Fibroblast of villous mesenchyme (primary cell): ENCODE measurements at regions not wholly inside any gene's neighbourhood (a gene's known extent, or its start where the extent isn't known, plus 50 kb on each side); places are given as distances from the start of the nearest gene placed in this dataset.

Source experiments
- DNase-seq: peaks from one replicate; pipeline ENCODE4 v3.0.0-alpha.2; 2010; ENCODE audit warnings: low read depth
- H3K4me3 ChIP-seq: 2 replicates; pipeline ENCODE4 v1.5.1; 2011; ENCODE audit warnings: low read depth, mild to moderate bottlenecking, low read length
- TF ChIP-seq, protein P1 (sequence below): IDR thresholded peaks from 2 replicates; pipeline ENCODE4 v1.5.1; 2012; ENCODE audit warnings: low read depth, mild to moderate bottlenecking, low read length; ENCODE audit not compliant: insufficient read depth

DNA sequence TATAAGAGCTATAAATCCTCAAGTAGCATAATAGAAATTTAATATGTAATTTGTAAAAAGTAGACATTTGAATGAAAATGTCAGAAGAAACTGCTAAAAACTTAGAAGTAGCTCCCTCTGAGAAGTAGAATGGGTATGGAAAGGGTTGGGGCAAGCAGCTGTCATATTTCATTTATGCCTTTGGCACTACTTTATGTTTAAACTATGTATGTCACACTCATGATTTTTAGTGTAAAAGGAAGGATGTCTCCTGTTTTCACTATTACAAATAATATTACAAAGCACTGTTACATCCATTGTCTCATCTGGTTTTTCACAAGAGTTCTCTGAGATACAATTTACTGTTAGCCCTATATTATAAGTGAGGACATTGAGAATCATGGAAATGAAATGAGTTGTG, 96.3 kb upstream of the ZNF462 start:
- TF ChIP-seq, protein P1, sequence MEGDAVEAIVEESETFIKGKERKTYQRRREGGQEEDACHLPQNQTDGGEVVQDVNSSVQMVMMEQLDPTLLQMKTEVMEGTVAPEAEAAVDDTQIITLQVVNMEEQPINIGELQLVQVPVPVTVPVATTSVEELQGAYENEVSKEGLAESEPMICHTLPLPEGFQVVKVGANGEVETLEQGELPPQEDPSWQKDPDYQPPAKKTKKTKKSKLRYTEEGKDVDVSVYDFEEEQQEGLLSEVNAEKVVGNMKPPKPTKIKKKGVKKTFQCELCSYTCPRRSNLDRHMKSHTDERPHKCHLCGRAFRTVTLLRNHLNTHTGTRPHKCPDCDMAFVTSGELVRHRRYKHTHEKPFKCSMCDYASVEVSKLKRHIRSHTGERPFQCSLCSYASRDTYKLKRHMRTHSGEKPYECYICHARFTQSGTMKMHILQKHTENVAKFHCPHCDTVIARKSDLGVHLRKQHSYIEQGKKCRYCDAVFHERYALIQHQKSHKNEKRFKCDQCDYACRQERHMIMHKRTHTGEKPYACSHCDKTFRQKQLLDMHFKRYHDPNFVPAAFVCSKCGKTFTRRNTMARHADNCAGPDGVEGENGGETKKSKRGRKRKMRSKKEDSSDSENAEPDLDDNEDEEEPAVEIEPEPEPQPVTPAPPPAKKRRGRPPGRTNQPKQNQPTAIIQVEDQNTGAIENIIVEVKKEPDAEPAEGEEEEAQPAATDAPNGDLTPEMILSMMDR: no peak
- H3K4me3 ChIP-seq: no peak overlapping the region
- DNase-seq: no peak

DNA sequence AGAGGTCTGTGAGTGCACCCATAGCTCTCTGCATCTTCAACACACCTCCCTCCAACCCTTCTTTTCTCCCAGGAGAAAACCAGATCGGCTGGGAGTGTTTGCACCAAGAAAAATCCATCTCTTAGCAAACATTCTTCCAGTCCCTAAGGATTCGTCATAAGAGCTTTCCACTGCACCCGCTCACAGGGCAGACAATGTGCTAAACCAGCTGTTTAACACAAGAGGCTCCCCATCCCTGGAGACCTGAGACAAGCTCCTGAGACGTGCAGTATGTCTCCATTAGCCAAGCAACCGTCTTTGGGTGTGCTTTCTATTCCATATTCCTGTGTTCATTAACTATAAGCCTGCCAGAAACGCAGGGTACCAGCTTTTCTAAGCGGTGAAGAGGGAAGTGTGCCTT, 93.6 kb upstream of the ZNF462 start:
- TF ChIP-seq, protein P1: no peak
- H3K4me3 ChIP-seq: no peak overlapping the region
- DNase-seq: no peak

DNA sequence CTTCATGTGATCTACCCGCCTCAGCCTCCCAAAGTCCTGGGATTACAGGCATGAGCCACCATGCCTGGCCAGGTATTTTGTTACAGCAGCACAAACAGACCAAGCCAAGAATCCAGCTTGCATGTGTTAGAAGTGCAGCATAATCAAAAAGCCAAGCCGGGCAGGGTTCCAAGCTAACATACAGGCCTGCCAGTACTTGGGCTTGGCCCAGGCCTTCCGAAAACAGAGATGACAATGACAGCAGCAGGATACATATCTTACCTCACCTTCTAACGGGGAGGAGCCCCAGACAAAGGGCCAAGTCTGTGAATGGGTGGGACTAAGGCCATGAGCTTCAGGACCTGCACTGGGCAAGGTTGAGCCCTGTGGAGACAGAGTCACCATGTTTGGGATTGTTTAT, 91.4 kb upstream of the ZNF462 start:
- DNase-seq: no peak
- TF ChIP-seq, protein P1: no peak
- no peak overlapping the region for H3K4me3 ChIP-seq

DNA sequence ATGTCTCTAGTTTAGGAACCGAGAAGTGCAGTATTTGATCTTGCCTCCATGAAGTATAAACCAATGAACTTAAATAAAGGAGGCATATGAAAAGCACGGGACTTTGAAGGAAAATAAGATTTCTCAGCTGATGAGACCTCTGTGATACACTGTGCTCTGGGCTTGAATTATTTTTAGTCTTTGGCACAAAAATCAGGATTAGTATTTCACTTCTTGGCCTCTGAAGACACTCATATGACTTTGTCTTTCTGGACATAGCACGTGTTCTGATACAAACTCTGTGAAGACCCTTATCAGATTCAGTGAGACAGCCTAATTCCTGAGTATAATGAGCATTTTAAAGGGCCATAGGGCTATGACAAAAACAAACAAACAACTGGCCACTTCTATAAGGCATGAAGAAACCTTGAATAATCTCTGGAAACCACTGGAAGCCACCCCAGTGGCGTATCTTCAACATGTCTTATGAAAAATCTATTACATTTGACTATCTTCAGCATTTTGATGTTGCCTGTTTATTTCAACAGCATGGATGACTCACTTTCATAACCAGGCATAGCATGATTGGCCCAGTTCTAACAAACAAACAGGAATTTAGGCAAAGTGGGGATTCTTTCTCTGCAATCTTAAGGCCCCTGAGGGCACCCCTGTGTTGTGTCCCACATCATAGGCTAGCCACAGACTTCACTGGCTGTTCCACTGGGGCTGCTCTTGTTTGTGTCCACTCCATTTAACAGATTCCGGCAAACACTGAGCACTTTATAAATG, 90.3 kb upstream of the ZNF462 start:
- no peak overlapping the region for H3K4me3 ChIP-seq
- TF ChIP-seq, protein P1: no peak
- peak; percentile 63 for DNase-seq

DNA sequence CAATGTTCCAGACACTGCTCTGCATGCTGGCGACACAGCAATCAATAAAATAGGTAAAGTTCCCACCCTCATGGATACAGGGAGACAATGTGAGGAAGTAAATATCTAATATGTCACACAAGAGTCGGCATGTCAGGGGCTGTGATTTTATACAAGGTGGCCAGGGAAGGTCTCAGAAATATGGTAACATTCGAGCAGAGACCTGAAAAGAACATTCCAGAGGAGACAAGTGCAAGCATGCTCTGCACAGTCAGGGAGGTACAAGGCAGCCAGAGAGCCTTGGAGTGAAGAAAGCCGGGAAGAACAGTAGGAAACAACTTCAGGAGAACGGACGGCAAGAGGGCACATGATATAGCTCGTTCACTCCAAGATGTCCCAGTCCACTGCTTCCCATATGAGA, 89.2 kb upstream of the ZNF462 start:
- TF ChIP-seq, protein P1: no peak
- H3K4me3 ChIP-seq: no peak overlapping the region

DNA sequence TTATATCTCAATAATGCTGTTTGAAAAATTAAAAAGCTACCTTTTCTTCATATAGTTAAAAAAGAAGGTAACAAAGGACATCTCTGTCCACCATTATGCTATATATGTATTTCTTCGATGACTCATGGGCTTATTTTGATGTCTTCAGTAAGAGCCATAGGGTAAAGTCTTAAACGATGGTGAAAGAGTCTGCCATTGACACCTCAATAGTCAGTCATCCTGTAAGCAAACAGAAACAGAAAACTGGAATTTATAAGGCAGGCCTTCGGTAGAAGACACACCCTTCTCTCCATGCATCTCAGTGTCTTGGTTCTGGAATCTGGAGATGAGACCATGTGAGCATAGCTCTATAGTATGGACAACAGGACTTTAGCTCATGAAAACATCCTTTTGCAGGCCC, 87.0 kb upstream of the ZNF462 start:
- H3K4me3 ChIP-seq: no peak overlapping the region
- DNase-seq: no peak
- TF ChIP-seq, protein P1: no peak

More for the DNA sequence above, 89.2 kb upstream of the ZNF462 start:
- DNase-seq: no peak

DNA sequence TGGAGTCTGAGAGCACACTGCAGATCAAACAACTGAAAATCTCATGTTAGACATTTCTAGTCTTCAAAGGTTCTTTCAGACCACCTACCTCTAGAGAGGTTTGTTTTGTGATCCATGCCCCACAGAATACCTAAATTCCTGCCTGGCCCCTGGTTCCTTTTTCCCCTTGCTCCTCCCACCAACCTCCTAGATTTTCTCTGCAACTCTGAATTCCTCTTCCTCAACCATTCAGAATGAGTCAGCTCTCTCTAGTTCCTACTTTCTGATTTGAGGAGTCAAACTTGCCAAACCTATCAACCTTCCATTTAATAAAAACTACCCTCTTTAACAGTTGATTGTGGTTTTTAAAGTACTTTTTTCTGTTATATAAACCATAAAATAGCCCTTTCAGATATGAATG, 83.2 kb upstream of the ZNF462 start:
- no peak overlapping the region for H3K4me3 ChIP-seq
- TF ChIP-seq, protein P1: no peak
- no peak for DNase-seq
